ENCODE measurements at regions not wholly inside any gene's neighbourhood (a gene's known extent, or its start where the extent isn't known, plus 50 kb on each side); places are given as distances from the start of the nearest gene placed in this dataset.
"Not testable (repeated sequence)": the region's sequence is repeated elsewhere in the genome, so short reads cannot be mapped to it uniquely, and the experiment has no call there.

DNA sequence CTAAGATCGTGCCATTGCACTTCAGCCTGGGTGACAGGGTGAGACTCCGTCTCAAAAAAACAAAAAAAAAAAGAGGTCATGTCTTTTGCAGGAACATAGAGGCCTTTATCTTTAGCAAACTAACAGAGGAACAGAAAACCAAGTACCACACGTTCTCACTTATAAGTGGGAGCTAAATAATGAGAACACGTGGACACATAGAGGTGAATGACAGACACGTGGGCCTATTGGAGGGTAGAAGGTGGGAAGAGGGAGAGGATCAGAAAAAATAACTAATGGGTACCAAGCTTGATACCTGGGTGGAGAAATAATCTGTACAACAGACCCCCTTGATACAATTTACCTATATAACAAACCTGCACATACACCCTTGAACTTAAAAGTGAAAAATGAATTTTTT is 401.4 kb upstream of the NAALADL2 start:
- no peak for DNase-seq (ENCODE audit: low spot score)

DNA sequence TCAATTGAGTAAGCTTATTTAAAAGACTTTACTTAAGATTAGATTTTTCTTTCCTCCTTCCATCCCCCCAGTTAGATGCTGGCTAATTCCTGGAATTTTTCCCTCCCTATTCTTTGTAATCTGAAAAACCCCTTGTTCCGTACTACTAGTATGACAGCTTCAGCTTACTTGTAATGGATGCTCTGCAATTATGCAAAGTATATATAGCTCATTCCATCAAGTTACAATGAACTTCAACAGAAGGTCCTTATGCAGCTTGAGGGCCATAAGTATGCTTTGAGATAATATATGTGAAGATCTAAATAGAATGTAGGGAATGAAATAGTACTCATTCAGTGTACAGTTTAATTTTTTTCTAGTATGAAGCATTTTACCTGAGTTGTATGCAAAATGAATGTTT is 398.3 kb upstream of the NAALADL2 start:
- no peak for DNase-seq (ENCODE audit: low spot score)

DNA sequence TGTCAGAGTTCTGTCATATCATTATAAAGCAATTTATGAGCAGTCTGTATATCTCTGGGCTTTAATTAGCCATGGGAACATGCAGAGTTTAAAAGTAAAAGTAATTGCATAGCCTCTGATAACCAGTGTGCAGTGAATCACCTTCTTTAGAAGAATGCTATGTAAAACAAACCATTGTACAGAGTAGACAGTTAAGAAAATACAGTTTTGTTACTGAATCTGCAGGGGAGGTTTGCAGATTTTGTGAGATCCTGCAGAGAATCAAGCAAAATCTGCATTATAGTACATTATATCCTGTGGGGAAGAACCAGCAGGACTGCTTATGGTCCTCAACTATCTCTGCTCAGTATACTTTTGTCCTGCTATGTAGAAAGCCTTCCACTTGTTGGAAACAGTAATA is 396.2 kb upstream of the NAALADL2 start:
- DNase-seq (ENCODE audit: low spot score), result no peak

- no peak for DNase-seq (ENCODE audit: low spot score)
These were observed 394.0 kb upstream of the NAALADL2 start for GRCh38 chr3:174465177-174465576.

DNA sequence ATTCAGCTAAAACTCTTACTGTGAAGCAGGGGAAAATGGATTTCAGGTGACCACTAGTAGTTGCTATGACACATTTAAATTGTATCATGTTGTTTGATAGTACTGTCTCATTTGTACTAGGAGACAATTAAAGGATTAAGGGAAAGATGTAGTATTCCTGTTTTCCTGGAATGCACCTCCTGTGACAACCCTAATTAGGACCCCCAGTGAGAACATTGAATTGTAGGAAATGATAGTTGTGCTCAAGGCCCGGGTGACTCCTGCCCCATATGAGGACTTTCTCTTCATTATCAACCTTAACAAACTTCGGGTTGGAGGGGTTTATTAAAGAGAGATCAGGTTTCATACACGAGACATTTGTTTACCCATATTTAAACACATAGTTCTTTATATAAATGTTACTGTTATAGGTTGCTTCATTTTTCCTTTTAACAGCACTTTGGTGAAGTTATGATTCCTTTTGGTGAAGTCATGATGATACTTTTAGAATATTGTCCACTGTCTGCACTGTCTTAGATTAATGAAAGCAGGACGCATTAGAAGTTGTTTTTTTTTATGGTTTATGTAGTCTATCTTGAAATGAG is 392.6 kb upstream of the NAALADL2 start:
- no peak for DNase-seq (ENCODE audit: low spot score)

DNA sequence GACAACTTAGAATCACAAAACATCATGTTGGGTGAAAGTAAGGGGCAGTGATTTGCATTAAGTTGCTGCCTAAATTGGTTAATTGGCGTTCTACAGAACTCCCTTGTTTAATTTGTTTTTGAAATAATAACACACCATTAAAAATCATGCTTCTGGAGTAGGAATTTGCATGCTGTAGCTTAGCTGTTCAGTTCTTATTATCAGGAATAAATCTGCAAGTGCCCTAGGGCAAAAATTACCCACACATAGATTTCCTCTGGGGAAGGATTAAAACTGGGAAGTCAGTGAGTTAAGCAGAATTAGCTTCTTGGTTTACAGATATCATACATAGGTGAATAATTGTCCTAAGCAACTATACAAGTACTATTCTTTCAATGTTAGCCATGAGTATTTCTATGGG is 381.6 kb upstream of the NAALADL2 start:
- no peak for DNase-seq (ENCODE audit: low spot score)

GRCh38 chr3:174480767-174481166 is 378.4 kb upstream of the NAALADL2 start:
- no peak for DNase-seq (ENCODE audit: low spot score)

DNA sequence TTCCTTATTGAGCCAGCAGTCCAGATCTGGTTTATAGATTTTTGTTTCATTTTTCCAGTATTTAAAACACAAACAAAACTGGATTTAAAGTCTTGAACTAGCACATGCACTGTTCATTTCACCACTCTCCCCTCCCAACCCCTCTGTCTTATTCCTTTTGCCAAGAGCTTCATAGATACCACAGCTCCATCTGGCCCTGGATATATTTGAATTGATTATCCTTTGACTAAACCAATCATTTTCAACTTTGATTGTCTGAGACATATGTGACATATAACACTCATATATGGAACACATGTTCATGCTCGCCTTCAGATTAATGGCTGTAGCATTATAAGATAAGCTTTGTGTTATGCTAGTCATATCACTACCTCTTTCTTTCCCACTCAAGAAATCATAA is 376.6 kb upstream of the NAALADL2 start:
- no peak for DNase-seq (ENCODE audit: low spot score)

DNA sequence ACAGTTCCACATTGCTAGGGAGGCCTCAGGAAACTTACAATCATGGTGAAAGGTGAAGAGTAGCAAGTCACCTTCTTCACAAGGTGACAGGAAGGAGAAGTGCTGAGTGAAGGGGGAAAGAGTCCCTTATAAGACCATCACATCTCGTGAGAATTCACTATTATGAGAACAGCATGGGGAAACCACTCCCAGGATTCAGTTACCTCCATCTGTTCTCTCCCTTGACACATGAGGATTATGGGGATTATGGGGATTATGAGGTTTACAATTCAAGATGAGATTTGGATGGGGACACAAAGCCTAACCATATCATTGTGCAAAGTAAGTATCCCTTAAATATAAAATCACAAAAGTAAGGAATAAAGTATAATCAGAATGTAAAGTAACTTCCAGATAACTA is 375.9 kb upstream of the NAALADL2 start:
- no peak for DNase-seq (ENCODE audit: low spot score)

- not testable (repeated sequence) for DNase-seq (ENCODE audit: low spot score)
These were observed 375.3 kb upstream of the NAALADL2 start for GRCh38 chr3:174483856-174484255.

DNA sequence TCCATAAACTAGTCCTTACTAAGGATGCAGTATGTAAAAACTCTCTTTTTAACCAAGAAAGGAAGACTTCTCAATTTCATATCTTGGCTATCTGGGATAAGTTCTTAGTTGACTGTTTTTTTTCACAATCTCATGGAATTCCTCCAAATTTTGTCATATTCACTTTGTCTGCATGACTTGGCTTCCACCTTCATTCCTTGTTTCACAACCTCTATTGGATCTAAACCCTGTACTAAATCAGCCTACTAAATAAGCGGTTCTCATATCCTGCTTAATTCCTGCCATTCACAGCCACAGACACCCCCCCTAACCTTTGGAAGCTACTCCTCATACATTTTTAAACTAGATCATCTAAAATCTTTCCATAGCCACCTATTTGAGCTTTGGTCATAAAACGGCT is 370.6 kb upstream of the NAALADL2 start:
- DNase-seq (ENCODE audit: low spot score), result no peak

- no peak for DNase-seq (ENCODE audit: low spot score)
These were observed 363.8 kb upstream of the NAALADL2 start for GRCh38 chr3:174495311-174495710.

GRCh38 chr3:174495928-174496327 is 363.2 kb upstream of the NAALADL2 start:
- no peak for DNase-seq (ENCODE audit: low spot score)

DNA sequence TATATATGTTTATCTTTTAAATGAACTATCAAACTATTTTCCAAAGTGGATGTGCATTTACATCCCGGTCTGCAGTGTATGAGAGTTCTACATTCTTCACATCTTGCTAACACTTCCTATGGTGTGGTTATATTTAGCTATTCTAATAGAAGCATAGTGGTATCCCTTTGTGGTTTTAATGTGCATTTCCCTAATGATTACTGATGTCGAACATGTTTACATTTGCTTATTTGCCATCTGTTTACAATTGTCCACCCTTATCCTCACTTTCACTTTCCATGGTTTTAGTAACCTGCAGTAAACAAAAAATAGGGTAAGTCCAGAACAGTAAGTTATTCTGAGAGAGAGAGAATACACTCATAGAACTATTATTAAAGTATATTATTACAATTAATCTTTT is 360.5 kb upstream of the NAALADL2 start:
- DNase-seq (ENCODE audit: low spot score), result no peak

DNA sequence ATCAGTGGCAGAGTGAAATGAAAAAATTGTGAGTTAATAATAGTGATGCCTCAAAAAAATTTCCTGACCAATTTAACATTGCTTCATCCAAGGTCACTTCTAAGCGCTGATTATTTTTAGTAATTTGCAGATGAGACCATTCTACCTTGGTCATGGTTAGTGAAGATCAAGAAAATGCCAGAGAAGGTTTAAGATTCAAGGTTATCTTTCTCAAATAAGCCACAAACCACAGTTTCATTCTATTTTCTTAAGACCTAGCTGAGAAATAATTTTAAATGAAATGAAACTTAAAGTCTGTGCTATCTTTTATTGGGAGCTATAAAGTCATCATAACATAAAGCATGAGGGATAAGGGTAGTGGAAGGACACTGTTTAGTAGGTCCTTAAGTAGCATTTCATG is 353.9 kb upstream of the NAALADL2 start:
- no peak for DNase-seq (ENCODE audit: low spot score)

DNA sequence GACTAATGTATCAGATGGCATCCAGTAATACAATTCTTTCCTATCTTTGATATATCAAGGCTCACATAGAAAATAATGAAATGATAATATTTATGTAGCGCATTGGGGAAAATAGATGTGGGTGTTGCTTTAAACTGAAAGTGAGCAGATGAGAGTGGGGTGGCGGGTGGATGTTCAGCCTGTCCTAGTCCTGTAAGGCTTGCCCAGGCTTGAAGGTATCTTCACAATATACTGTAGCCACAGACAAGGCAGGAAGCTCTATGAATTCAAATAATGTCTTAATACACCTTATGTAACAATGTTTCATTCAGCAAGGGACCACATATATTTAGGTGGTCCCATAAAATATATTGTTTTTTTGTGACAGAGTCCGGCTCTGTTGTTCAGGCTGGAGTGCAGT is 334.9 kb upstream of the NAALADL2 start:
- DNase-seq (ENCODE audit: low spot score), result no peak

DNA sequence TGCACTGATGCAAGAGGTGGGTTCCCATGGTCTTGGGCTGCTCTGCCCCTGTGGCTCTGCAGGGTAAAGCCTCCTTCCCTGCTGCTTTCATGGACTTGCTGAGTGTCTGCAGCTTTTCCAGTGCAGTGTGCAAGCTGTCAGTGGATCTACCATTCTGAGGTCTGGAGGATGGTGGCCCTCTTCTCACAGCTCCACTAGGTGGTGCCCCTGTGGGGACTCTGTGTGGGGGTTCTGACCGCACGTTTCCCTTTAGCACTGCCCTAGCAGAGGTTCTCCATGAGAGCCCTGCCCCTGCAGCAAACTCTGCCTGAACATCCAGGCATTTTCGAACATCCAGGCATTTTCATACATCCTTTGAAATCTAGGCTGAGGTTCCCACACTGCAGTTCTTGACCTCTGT is 329.8 kb upstream of the NAALADL2 start:
- no peak for DNase-seq (ENCODE audit: low spot score)

DNA sequence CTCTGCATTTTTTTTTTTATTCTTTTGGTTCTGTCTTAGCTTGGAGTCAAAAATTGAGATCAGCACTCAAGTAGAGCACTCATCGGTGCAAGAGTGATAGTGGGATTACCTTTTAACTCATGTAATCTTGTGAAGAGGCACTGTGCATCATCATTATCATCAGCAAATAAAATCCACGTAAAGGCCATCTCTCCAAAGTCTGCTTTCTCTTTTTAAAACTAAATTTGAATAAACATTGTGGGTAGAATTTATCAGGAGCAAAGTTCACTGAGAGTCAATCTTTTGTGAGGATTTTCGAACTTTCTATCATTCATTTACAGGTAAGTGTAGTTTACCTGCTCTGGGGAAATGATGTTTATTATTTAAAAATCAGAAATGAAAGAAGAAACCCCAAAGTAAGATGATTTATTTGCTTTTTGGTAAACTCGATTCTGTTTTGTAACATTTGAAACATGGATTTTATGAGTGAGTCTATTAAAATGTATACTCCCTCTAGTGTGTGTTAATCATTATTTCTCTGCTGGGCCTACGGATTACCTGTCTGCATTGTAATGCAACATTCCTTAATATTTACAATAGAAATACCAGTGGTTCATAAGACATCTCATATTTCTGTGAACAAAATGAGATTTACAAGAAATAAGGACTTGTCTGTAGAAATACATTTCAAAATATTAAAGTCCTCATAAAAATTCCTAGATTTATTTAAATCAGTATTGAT is 327.7 kb upstream of the NAALADL2 start:
- DNase-seq (ENCODE audit: low spot score), result no peak

DNA sequence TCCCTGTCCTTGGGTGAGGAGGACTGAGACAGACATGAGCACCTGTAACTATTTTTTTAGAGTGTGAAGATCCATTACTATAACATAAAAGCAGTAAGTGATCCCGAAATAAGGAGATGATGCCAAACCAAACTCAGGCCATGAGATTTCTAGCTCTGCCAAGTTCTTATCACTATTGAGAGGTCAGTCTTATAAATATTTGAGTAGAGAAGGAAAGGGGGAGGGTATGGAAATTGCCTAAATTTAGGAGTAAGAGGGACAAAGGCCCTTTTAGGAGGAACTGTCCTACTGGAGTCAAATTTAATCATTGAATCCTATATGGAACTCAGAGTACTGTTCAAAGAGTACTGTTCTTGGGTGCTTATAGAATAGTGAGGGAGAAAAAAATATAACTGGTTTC is 326.9 kb upstream of the NAALADL2 start:
- DNase-seq (ENCODE audit: low spot score), result no peak

GRCh38 chr3:174532776-174533175 is 326.4 kb upstream of the NAALADL2 start:
- DNase-seq (ENCODE audit: low spot score), result no peak

GRCh38 chr3:174533286-174533685 is 325.8 kb upstream of the NAALADL2 start:
- no peak for DNase-seq (ENCODE audit: low spot score)

- no peak for DNase-seq (ENCODE audit: low spot score)
These were observed 322.8 kb upstream of the NAALADL2 start for GRCh38 chr3:174536319-174536718.

DNA sequence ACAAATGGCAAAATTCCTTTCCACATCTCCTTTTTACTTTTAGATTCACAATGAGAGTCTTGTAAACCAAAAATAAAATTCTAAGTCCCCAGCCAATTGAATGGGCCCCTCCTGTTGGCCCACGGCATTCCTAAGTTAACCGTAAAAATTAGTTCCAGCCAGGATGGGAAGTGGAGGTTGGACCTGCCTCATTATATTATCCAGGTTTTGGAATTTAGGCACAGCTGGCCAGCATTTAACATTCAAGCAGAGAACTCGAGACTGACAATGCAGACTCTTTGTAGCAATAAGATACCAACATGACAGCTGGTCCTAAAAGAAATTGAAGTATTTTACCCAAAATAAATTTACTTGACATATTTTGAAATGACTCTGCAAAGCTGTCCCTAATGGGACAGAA is 321.0 kb upstream of the NAALADL2 start:
- no peak for DNase-seq (ENCODE audit: low spot score)
